Neural cell (in vitro differentiated cells): ENCODE measurements at regions not wholly inside any gene's neighbourhood (a gene's known extent, or its start where the extent isn't known, plus 50 kb on each side); places are given as distances from the start of the nearest gene placed in this dataset.
"Not testable (repeated sequence)": the region's sequence is repeated elsewhere in the genome, so short reads cannot be mapped to it uniquely, and the experiment has no call there.

Source experiments
- H2AFZ ChIP-seq: fragments of 200-600, 300-800 bp; sonication (generic), shearing (Covaris generic); 2 replicates; pipeline ENCODE4 v1.6.0; 2014; ENCODE audit warnings: low read depth, mild to moderate bottlenecking, antibody characterized with exemption, low read length, moderate library complexity
- H3F3A ChIP-seq: fragments of 200-600 bp; shearing (Covaris generic); 2 replicates; pipeline ENCODE4 v1.6.1; 2016; ENCODE audit warnings: mild to moderate bottlenecking, moderate library complexity, mixed read lengths, antibody characterized with exemption, low read length; ENCODE audit not compliant: insufficient read depth, poor library complexity, severe bottlenecking
- H3K27ac ChIP-seq: fragments of 200-600, 300-800 bp; sonication (generic), shearing (Covaris generic); 2 replicates; pipeline ENCODE4 v1.5.1; 2014; ENCODE audit warnings: mild to moderate bottlenecking, low read length, moderate library complexity
- H3K27me3 ChIP-seq: fragments of 300-800, 200-600 bp; sonication (generic), shearing (Covaris generic); 2 replicates; pipeline ENCODE4 v1.6.0; 2014; ENCODE audit warnings: mild to moderate bottlenecking, low read depth, low read length, moderate library complexity; ENCODE audit not compliant: insufficient read depth
- H3K36me3 ChIP-seq: fragments of 300-800, 200-600 bp; sonication (generic), shearing (Covaris generic); 2 replicates; pipeline ENCODE4 v1.5.1; 2014; ENCODE audit warnings: mild to moderate bottlenecking, antibody characterized with exemption, low read length, moderate library complexity; ENCODE audit not compliant: insufficient read depth
- H3K4me2 ChIP-seq: fragments of 300-800, 200-600 bp; sonication (generic), shearing (Covaris generic); 2 replicates; pipeline ENCODE4 v1.6.0; 2014; ENCODE audit warnings: mild to moderate bottlenecking, low read length
- H3K4me3 ChIP-seq: fragments of 300-800, 200-600 bp; sonication (generic), shearing (Covaris generic); 2 replicates; pipeline ENCODE4 v1.5.1; 2014; ENCODE audit warnings: mild to moderate bottlenecking, low read length, moderate library complexity
- H3K79me2 ChIP-seq: fragments of 200-600 bp; shearing (Covaris generic); replicated peaks from 2 replicates; pipeline ENCODE4 v1.6.0; 2014; ENCODE audit warnings: mild to moderate bottlenecking, low read length, moderate library complexity; ENCODE audit not compliant: insufficient read depth
- H3K9ac ChIP-seq: fragments of 300-800, 200-600 bp; sonication (generic), shearing (Covaris generic); 2 replicates; pipeline ENCODE4 v1.6.1; 2016; ENCODE audit warnings: mild to moderate bottlenecking, low read length, mixed read lengths
- H3K9me2 ChIP-seq: fragments of 200-600 bp; shearing (Covaris generic); 2 replicates; pipeline ENCODE4 v1.6.1; 2016; ENCODE audit warnings: mild to moderate bottlenecking, low read length, mixed read lengths; ENCODE audit not compliant: insufficient read depth
- H3K9me3 ChIP-seq: fragments of 200-600, 300-800 bp; sonication (generic), shearing (Covaris generic); 2 replicates; pipeline ENCODE4 v1.6.1; 2016; ENCODE audit warnings: mild to moderate bottlenecking, mixed run types, low read length, moderate library complexity, mixed read lengths
- H4K20me1 ChIP-seq: fragments of 200-600 bp; shearing (Covaris generic); 2 replicates; pipeline ENCODE4 v1.6.1; 2016; ENCODE audit warnings: mild to moderate bottlenecking, mixed run types; ENCODE audit not compliant: insufficient read depth

DNA sequence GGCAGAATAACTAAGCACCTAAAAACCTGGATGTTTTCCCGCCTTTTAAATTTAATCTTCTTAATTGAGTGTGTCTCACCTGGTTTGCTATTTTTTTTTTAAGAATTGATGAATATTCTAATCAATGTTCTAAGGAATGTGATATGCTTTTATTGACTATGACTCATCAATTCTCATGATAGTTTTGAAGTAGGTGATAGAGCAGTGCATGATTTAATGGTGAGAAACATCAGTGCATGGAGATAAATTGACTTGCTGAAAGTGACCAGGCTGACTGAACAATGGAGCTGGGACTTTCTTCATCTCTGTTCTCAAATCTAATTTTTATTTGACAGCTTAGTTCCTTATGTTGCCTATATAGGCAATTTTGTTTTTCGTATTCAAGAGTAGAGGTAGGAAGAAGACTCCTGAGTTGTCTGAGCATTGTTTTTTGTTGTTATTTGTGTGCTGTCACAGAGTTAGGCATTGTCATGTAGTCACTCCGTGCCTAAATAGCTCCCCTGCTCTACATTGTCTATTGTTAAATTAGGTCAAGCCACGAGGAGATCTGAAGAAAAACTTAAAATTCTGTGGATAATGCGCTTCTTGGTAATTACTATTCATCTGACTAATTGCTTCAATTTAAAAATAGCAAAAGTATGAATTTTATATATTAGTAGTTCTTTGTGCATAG, 59.0 kb upstream of the NUTM2F start:
- not testable (repeated sequence) for H4K20me1 ChIP-seq, H3K27ac ChIP-seq, H2AFZ ChIP-seq, H3K79me2 ChIP-seq, H3K9ac ChIP-seq, H3K9me2 ChIP-seq, H3K27me3 ChIP-seq, H3K4me2 ChIP-seq, H3F3A ChIP-seq, H3K9me3 ChIP-seq, H3K4me3 ChIP-seq, H3K36me3 ChIP-seq

DNA sequence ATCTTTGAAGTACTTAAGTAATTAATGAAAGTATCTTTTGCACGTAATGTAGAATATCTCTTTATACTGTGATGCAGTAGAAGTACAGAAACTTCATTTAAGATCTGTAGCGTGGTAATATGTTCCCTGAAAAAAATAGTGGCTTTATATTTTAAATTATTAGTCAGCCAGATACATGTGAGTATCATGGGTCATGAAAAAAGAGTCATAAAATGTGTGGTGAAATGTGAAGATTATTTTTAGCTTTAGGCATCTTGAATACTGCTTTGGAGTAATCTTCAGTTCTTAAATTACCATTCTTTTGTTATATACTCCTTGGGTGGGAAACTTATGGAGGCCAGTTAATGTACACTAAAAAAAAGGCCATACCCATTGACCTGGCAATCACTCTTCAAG, 59.6 kb upstream of the NUTM2F start:
- H3F3A ChIP-seq, H3K36me3 ChIP-seq, H3K27me3 ChIP-seq, H3K4me2 ChIP-seq, H3K9me3 ChIP-seq, H3K79me2 ChIP-seq, H3K27ac ChIP-seq, H4K20me1 ChIP-seq, H3K9me2 ChIP-seq, H2AFZ ChIP-seq, H3K9ac ChIP-seq, H3K4me3 ChIP-seq: not testable (repeated sequence)

DNA sequence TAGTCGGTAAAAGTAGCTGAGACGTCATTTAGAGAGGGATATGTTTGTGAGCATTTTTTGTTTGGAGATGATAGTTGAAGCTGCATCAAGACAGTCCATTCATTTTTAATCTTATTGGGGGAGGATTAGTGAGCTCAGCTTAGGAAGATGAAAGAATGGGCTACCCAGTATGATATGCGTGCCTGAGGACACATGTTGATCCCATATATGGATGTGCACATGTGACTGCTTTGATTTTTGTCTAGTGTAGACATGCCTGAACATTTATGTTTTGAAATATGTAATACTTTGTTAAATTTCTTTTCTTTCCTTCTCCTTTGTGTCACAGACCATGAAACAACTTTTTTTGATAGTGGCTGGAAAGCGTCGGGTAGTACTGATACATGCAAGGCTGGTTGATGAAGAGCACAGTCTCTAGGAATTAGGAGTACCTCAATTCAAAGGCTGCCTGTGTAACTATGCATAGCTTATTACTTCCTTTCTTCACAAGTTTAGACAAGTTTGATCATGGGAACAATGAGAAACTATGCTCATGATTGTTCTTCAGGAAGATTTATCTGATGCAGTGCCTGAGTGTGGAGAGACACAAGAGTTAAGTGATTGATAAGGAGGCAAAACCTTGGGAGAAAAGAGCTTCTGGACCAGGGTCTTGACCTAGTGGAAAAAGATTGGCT, 62.1 kb upstream of the NUTM2F start:
- not testable (repeated sequence) for H3F3A ChIP-seq, H3K9me2 ChIP-seq, H3K9me3 ChIP-seq, H3K4me2 ChIP-seq, H3K79me2 ChIP-seq, H3K27me3 ChIP-seq, H3K4me3 ChIP-seq, H4K20me1 ChIP-seq, H3K9ac ChIP-seq, H2AFZ ChIP-seq, H3K27ac ChIP-seq, H3K36me3 ChIP-seq

DNA sequence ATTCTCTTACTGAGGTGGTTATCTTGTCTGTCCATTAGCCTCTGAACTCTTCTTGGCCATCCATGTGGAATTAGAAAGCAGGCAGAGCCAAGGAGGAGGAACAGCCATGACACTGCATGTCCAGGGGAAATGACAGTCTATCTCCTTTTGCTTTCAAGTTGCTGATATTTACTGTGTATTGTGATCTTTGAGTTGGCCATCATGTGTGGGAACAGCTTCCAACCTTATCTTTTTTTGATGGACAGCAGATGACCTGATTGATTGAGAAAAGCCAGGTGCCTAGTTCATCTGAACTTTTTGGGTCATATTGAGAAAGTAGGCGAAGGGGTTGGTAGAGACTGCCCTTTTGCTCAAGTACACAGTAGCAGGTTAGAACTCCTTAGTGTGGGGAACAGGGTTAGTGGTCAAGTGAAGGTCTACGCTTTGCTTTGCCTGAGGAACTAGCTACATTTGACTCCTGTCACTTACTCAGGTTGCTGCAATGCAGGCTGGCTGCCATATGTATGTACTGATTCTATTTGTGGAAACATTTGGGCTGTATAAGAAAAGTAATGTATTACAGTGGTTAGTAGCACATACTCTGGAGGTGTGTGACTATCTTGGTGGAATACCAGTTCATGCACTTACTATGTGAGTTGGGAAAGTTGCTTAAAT, 64.7 kb upstream of the NUTM2F start:
- H2AFZ ChIP-seq, H4K20me1 ChIP-seq, H3K9ac ChIP-seq, H3K4me2 ChIP-seq, H3K79me2 ChIP-seq, H3K36me3 ChIP-seq, H3K9me2 ChIP-seq, H3K27ac ChIP-seq, H3K4me3 ChIP-seq, H3K27me3 ChIP-seq, H3K9me3 ChIP-seq, H3F3A ChIP-seq: not testable (repeated sequence)

DNA sequence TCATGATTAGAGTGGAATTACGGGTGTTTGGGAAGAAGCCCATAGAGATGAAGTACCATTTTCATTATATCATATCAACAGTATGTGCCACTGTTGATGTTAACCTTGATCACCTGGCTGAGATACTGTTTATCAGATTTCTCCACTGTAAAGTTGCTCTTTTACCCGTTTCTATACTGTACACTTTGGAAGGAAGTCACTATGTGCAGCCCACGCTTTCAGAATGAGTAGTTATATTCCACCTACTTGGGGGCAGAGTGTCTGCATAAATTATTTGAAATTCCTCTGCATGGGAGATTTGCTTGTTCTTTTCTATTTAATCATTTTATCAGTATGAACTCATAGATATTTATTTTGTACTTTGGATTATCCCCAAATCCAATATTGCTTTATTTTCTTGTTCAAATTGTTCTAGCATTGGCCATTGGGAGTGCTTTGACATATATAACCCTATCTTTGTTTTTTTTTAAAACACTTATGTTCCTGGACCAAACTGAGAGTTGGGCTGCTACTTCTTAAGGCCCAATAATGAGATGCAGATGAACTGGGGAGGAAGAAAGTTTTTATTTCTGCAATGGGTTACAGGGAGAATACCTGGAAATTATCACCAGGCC, 69.4 kb upstream of the NUTM2F start:
- H3K27me3 ChIP-seq, H2AFZ ChIP-seq, H3F3A ChIP-seq, H3K36me3 ChIP-seq, H3K9me3 ChIP-seq, H3K79me2 ChIP-seq, H3K9ac ChIP-seq, H4K20me1 ChIP-seq, H3K27ac ChIP-seq, H3K4me2 ChIP-seq, H3K9me2 ChIP-seq, H3K4me3 ChIP-seq: not testable (repeated sequence)

DNA sequence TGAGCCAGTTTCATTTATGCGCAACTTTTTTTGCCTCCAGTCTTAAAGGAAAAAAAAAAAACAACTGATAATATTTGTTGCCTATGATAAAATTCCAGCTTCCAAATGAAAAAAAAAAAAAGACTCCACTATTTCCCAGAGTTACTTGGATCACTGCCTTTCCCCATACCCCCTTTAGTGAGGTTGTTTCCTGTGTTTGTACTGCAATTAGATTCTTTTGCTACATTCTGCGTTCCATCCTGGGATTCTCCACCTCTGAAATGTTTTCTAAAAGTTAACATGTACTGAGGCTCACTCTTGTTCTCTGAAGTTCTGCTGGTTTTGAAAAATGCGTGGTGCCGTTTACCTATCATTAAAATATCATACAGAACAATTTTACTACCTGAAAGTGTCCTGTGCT, 72.0 kb upstream of the NUTM2F start:
- H3F3A ChIP-seq, H3K9ac ChIP-seq, H3K9me2 ChIP-seq: not testable (repeated sequence)

DNA sequence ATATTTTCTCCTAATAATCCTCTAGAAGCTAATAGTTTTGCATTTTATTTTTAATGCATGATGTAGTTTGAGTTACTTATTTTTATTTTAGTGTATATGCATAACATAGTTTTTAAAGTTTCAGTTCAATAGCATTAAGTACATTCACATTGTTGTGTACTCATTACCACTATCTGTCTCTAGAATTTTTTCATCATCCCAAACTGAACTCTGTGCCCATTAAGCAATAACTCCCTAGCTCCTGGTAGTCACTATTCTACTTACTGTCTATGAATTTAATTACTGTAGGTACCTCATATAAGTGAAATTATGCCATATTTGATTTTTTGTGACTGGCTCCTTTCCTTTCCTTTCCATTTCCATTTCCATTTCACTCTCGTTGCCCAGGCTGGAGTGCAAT, 74.4 kb upstream of the NUTM2F start:
- not testable (repeated sequence) for H3K36me3 ChIP-seq, H3K4me3 ChIP-seq, H3K27ac ChIP-seq, H4K20me1 ChIP-seq, H3F3A ChIP-seq, H3K4me2 ChIP-seq, H3K9me2 ChIP-seq, H3K27me3 ChIP-seq, H3K79me2 ChIP-seq, H2AFZ ChIP-seq, H3K9ac ChIP-seq, H3K9me3 ChIP-seq

More for the DNA sequence above, 72.0 kb upstream of the NUTM2F start:
- H2AFZ ChIP-seq, H3K9me3 ChIP-seq, H3K79me2 ChIP-seq, H3K27ac ChIP-seq, H3K27me3 ChIP-seq, H4K20me1 ChIP-seq, H3K4me2 ChIP-seq, H3K36me3 ChIP-seq, H3K4me3 ChIP-seq: not testable (repeated sequence)

DNA sequence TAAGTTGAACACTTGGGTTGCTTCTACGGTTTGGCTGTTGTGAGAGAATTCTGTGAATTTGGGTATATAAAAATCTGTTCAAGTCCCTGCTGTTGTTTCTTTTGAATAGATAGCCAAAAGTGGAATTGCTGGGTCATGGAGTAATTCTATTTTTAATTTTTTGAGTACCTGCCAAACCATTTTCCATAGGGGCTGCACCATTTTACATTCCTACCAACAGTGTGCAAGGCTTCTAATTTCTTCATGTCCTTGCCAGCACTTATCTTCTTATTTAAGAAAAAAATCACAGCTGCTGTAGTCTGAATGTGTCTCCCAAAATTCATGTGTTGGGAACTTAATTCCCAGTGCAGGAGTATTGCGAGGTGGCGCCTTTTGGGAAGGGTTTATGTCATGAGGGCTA, 75.1 kb upstream of the NUTM2F start:
- H4K20me1 ChIP-seq, H3K9me2 ChIP-seq, H3K4me3 ChIP-seq, H2AFZ ChIP-seq, H3K27me3 ChIP-seq, H3K36me3 ChIP-seq, H3K9me3 ChIP-seq, H3K9ac ChIP-seq, H3K4me2 ChIP-seq, H3F3A ChIP-seq, H3K79me2 ChIP-seq, H3K27ac ChIP-seq: not testable (repeated sequence)
